Fibroblast of lung (primary cell): ENCODE measurements at regions not wholly inside any gene's neighbourhood (a gene's known extent, or its start where the extent isn't known, plus 50 kb on each side); places are given as distances from the start of the nearest gene placed in this dataset.

ENCODE experiments used
- DNase-seq, 2 donors: peaks; one replicate each; pipeline versions ENCODE4 v3.0.0 to v3.0.0-alpha.2; 2010; ENCODE audit warnings: low read depth in 2 of 2
- H2AFZ ChIP-seq: 2 replicates; pipeline ENCODE4 v1.5.1; 2012; ENCODE audit warnings: low read length, control low read depth, inconsistent platforms
- H3K27ac ChIP-seq: 2 replicates; pipeline ENCODE4 v1.5.1; 2011; ENCODE audit warnings: low read length, control low read depth; ENCODE audit not compliant: insufficient read depth
- H3K27me3 ChIP-seq: 2 replicates; pipeline ENCODE4 v1.5.1; 2011; ENCODE audit warnings: mild to moderate bottlenecking, low read length; ENCODE audit not compliant: control insufficient read depth, insufficient read depth
- H3K36me3 ChIP-seq: 2 replicates; pipeline ENCODE4 v1.5.1; 2011; ENCODE audit warnings: low read length; ENCODE audit not compliant: control insufficient read depth, insufficient read depth
- H3K4me1 ChIP-seq: 2 replicates; pipeline ENCODE4 v1.5.1; 2011; ENCODE audit warnings: low read length; ENCODE audit not compliant: control insufficient read depth, insufficient read depth; ENCODE audit errors: extremely low read depth
- H3K4me2 ChIP-seq: 2 replicates; pipeline ENCODE4 v1.5.1; 2011; ENCODE audit warnings: low read length, control low read depth; ENCODE audit not compliant: insufficient read depth; ENCODE audit errors: extremely low read depth
- H3K4me3 ChIP-seq, 4 experiments: fragments of 200-600 bp in 1 of 4; sonication (generic) in 1 of 4; replicated peaks in 1 of 4; 2 replicates each; pipeline ENCODE4 v1.5.1; 2011 to 2016; ENCODE audit warnings: low read length in 4 of 4, low read depth in 3 of 4, mild to moderate bottlenecking in 3 of 4, control low read depth in 2 of 4, inconsistent platforms in 1 of 4, mixed read lengths in 1 of 4; ENCODE audit not compliant: insufficient read depth in 1 of 4; ENCODE audit errors: control extremely low read depth in 1 of 4
- H3K79me2 ChIP-seq: 2 replicates; pipeline ENCODE4 v1.5.1; 2012; ENCODE audit warnings: mild to moderate bottlenecking, low read length, inconsistent platforms; ENCODE audit not compliant: control insufficient read depth, insufficient read depth
- H3K9ac ChIP-seq: 2 replicates; pipeline ENCODE4 v1.5.1; 2011; ENCODE audit warnings: mild to moderate bottlenecking, low read length, control low read depth; ENCODE audit not compliant: insufficient read depth
- H3K9me3 ChIP-seq: 2 replicates; pipeline ENCODE4 v1.5.1; 2012; ENCODE audit warnings: low read depth, low read length; ENCODE audit not compliant: control insufficient read depth, insufficient read depth
- H4K20me1 ChIP-seq: 2 replicates; pipeline ENCODE4 v1.5.1; 2011; ENCODE audit warnings: low read length; ENCODE audit not compliant: control insufficient read depth, insufficient read depth; ENCODE audit errors: extremely low read depth
- CTCF ChIP-seq, 2 donors: IDR thresholded peaks in 1 of 2; conservative IDR thresholded peaks in 1 of 2; 1 replicate in 1 of 2; 2 replicates in 1 of 2; pipeline ENCODE4 v1.5.1; 2011 to 2012; ENCODE audit warnings: low read length in 2 of 2, control low read depth in 1 of 2, inconsistent platforms in 1 of 2, low read depth in 1 of 2, mild to moderate bottlenecking in 1 of 2
- EZH2 ChIP-seq: IDR thresholded peaks from 2 replicates; pipeline ENCODE4 v1.5.1; 2012; ENCODE audit warnings: low read length, control low read depth, mild to moderate bottlenecking; ENCODE audit errors: missing control alignments

GRCh38 chr10:62708569-62708968 is 96.0 kb upstream of the ADO start:
- TF ChIP-seq EZH2 (no peak), CTCF (conservative IDR thresholded peaks at IDR 0.05 in 1 of 2, IDR thresholded peaks at IDR 0.05 in 1 of 2; ENCODE audit: low read depth in 1 of 2, low read length in 2 of 2) (no peak)
- no peaks in the 10 kb centered on the region for H3K36me3 ChIP-seq
- H4K20me1 ChIP-seq, result no peaks in the 10 kb centered on the region
- no peak overlapping the region for H2AFZ ChIP-seq
- no peak overlapping the region for H3K9ac ChIP-seq
- no peaks in the 10 kb centered on the region for H3K9me3 ChIP-seq
- no peaks in the 10 kb centered on the region for H3K79me2 ChIP-seq
- DNase-seq, result no peak
- no peak overlapping the region for H3K27ac ChIP-seq
- no peaks in the 10 kb centered on the region for H3K4me1 ChIP-seq
- no peak overlapping the region for H3K4me2 ChIP-seq
- no peaks in the 10 kb centered on the region for H3K27me3 ChIP-seq
- no peak overlapping the region for H3K4me3 ChIP-seq

GRCh38 chr10:62709200-62709599 is 95.3 kb upstream of the ADO start:
- no peak for DNase-seq
- Histone ChIP-seq H4K20me1 (no peaks in the 10 kb centered on the region), H3K9ac (no peak overlapping the region), H3K36me3 (no peaks in the 10 kb centered on the region), H3K4me1 (no peaks in the 10 kb centered on the region), H2AFZ (no peak overlapping the region), H3K27ac (no peak overlapping the region), H3K9me3 (no peaks in the 10 kb centered on the region), H3K4me2 (no peak overlapping the region), H3K27me3 (no peaks in the 10 kb centered on the region), H3K4me3 (no peak overlapping the region), H3K79me2 (no peaks in the 10 kb centered on the region)
- TF ChIP-seq CTCF (conservative IDR thresholded peaks at IDR 0.05 in 1 of 2, IDR thresholded peaks at IDR 0.05 in 1 of 2; ENCODE audit: low read depth in 1 of 2, low read length in 2 of 2) (no peak), EZH2 (no peak)

GRCh38 chr10:62710182-62710581 is 94.3 kb upstream of the ADO start:
- H3K9ac ChIP-seq, result no peak overlapping the region
- no peak overlapping the region for H2AFZ ChIP-seq
- no peak for DNase-seq
- H4K20me1 ChIP-seq, result no peaks in the 10 kb centered on the region
- no peaks in the 10 kb centered on the region for H3K9me3 ChIP-seq
- TF ChIP-seq EZH2, result no peak
- no peak for TF ChIP-seq CTCF (conservative IDR thresholded peaks at IDR 0.05 in 1 of 2, IDR thresholded peaks at IDR 0.05 in 1 of 2; ENCODE audit: low read depth in 1 of 2, low read length in 2 of 2)
- H3K36me3 ChIP-seq, result no peaks in the 10 kb centered on the region
- H3K27ac ChIP-seq, result no peak overlapping the region
- no peak overlapping the region for H3K4me3 ChIP-seq
- H3K4me1 ChIP-seq, result no peaks in the 10 kb centered on the region
- H3K4me2 ChIP-seq, result no peak overlapping the region
- H3K79me2 ChIP-seq, result no peaks in the 10 kb centered on the region
- H3K27me3 ChIP-seq, result no peaks in the 10 kb centered on the region
